ENCODE measurements at regions not wholly inside any gene's neighbourhood (a gene's known extent, or its start where the extent isn't known, plus 50 kb on each side); places are given as distances from the start of the nearest gene placed in this dataset.

GRCh38 chr3:135809021-135809634 lies 156.4 kb upstream of the PPP2R3A start:
- no peak for DNase-seq
- Histone ChIP-seq H3K4me1 (no peaks in the 10 kb centered on the region), H3K27ac (no peak overlapping the region), H3K27me3 (replicated peaks in 1 of 7) (peaks cover 0 to 22% (median 0%) of the 10 kb centered on the region in 7 donors), H3K9me3 (no peaks in the 10 kb centered on the region), H3K36me3 (no peaks in the 10 kb centered on the region), H3K4me3 (no peak overlapping the region)
- WGBS, 5 donors, result 67 to 75% (median 73%) methylated on average over 4 of the region's 4 CpGs
- intact Hi-C loops (cut with DNase I; ENCODE audit: low total_unique reads), result no loop called here
- no peak for TF ChIP-seq POLR2AphosphoS5 (IDR thresholded peaks at IDR 0.05)
- no peak for TF ChIP-seq CTCF (IDR thresholded peaks at IDR 0.05 in 8 of 11, conservative IDR thresholded peaks at IDR 0.05 in 3 of 11)
- no peak for TF ChIP-seq POLR2A (IDR thresholded peaks at IDR 0.05)

- no peak for TF ChIP-seq CTCF (IDR thresholded peaks at IDR 0.05 in 8 of 11, conservative IDR thresholded peaks at IDR 0.05 in 3 of 11)
- TF ChIP-seq POLR2A (IDR thresholded peaks at IDR 0.05), result no peak
- TF ChIP-seq POLR2AphosphoS5 (IDR thresholded peaks at IDR 0.05), result no peak
- WGBS, 5 donors, result 62 to 73% (median 72%) methylated on average over 8 of the region's 8 CpGs
- no peak for DNase-seq
- intact Hi-C loops (cut with DNase I; ENCODE audit: low total_unique reads), result no loop called here
- no peaks in the 10 kb centered on the region for H3K36me3 ChIP-seq
- H3K27me3 ChIP-seq (replicated peaks in 1 of 7), result peaks cover 0 to 31% (median 0%) of the 10 kb centered on the region in 7 donors
- H3K27ac ChIP-seq, result no peak overlapping the region
- H3K4me3 ChIP-seq, result no peak overlapping the region
- no peaks in the 10 kb centered on the region for H3K4me1 ChIP-seq
- no peaks in the 10 kb centered on the region for H3K9me3 ChIP-seq
These were observed 153.9 kb upstream of the PPP2R3A start for GRCh38 chr3:135811651-135812050.

GRCh38 chr3:135812057-135812456 lies 153.5 kb upstream of the PPP2R3A start:
- Histone ChIP-seq H3K27me3 (replicated peaks in 1 of 7) (peaks cover 0 to 35% (median 0%) of the 10 kb centered on the region in 7 donors), H3K4me3 (no peak overlapping the region), H3K27ac (no peak overlapping the region), H3K4me1 (no peaks in the 10 kb centered on the region), H3K36me3 (no peaks in the 10 kb centered on the region), H3K9me3 (no peaks in the 10 kb centered on the region)
- no peak for TF ChIP-seq POLR2AphosphoS5 (IDR thresholded peaks at IDR 0.05)
- TF ChIP-seq CTCF (IDR thresholded peaks at IDR 0.05 in 8 of 11, conservative IDR thresholded peaks at IDR 0.05 in 3 of 11), result no peak
- no peak for TF ChIP-seq POLR2A (IDR thresholded peaks at IDR 0.05)
- no peak for DNase-seq
- intact Hi-C loops (cut with DNase I; ENCODE audit: low total_unique reads), result no loop called here
- WGBS, 5 donors, result 73 to 83% (median 81%) methylated on average over 7 of the region's 7 CpGs

GRCh38 chr3:135834465-135834864 lies 131.1 kb upstream of the PPP2R3A start:
- TF ChIP-seq CTCF (IDR thresholded peaks at IDR 0.05 in 8 of 11, conservative IDR thresholded peaks at IDR 0.05 in 3 of 11) (no peak), POLR2AphosphoS5 (IDR thresholded peaks at IDR 0.05) (no peak), POLR2A (IDR thresholded peaks at IDR 0.05) (no peak)
- Histone ChIP-seq H3K4me3 (no peak overlapping the region), H3K4me1 (no peaks in the 10 kb centered on the region), H3K36me3 (no peaks in the 10 kb centered on the region), H3K9me3 (peaks cover 0 to 4% (median 0%) of the 10 kb centered on the region in 8 donors), H3K27ac (no peak overlapping the region), H3K27me3 (replicated peaks in 1 of 7) (no peaks in the 10 kb centered on the region)
- no peak for DNase-seq
- intact Hi-C loops (cut with DNase I; ENCODE audit: low total_unique reads), result no loop called here

Data from spleen (tissue), 11 donors.